K562 (cell line): ENCODE measurements at regions not wholly inside any gene's neighbourhood (a gene's known extent, or its start where the extent isn't known, plus 50 kb on each side); places are given as distances from the start of the nearest gene placed in this dataset.

ENCODE experiments used
- CBX2 ChIP-seq: fragments of 200-600 bp; sonication (generic); IDR thresholded peaks from one replicate; pipeline ENCODE4 v1.6.1; 2012; ENCODE audit warnings: mild to moderate bottlenecking, low read length, inconsistent platforms; ENCODE audit not compliant: insufficient read depth, poor library complexity, severe bottlenecking
- ILK ChIP-seq: fragments of 450-650 bp; IDR thresholded peaks from 2 replicates; pipeline ENCODE4 v1.6.1; 2016; ENCODE audit warnings: missing genetic modification characterization, low read depth, mild to moderate bottlenecking, missing compliant biosample characterization, moderate library complexity, borderline replicate concordance
- POLR2A ChIP-seq: fragments of 450-650 bp; conservative IDR thresholded peaks from 2 replicates; pipeline ENCODE4 v1.6.1; 2016
- RCOR1 ChIP-seq, 2 experiments: IDR thresholded peaks; 2 replicates each; pipeline ENCODE4 v1.6.1; 2012; ENCODE audit warnings: low read depth in 2 of 2, low read length in 2 of 2, borderline replicate concordance in 1 of 2, improper control_type of control experiment in 1 of 2
- SMC3 ChIP-seq: conservative IDR thresholded peaks from 2 replicates; pipeline ENCODE4 v1.6.1; 2011; ENCODE audit warnings: low read depth, low read length, improper control_type of control experiment; ENCODE audit not compliant: insufficient read depth

- TF ChIP-seq CBX2 (no peak), RCOR1 (IDR thresholded peaks at IDR 0.05; ENCODE audit: borderline replicate concordance in 1 of 2, low read depth in 2 of 2, low read length in 2 of 2) (no peak), SMC3 (no peak), POLR2A (no peak), ILK (tag) (no peak)
Observed at GRCh38 chr18:22626771-22627170, 209.1 kb upstream of the CTAGE1 start.
